B cell (primary cell): ENCODE measurements at regions not wholly inside any gene's neighbourhood (a gene's known extent, or its start where the extent isn't known, plus 50 kb on each side); places are given as distances from the start of the nearest gene placed in this dataset.

Source experiments
- EZH2 ChIP-seq: IDR thresholded peaks from 2 replicates; pipeline ENCODE4 v1.6.1; 2012; ENCODE audit warnings: borderline replicate concordance, low read depth, mild to moderate bottlenecking, moderate library complexity, low read length; ENCODE audit not compliant: insufficient read depth, poor library complexity, severe bottlenecking
- TF ChIP-seq, protein P1 (sequence below): fragments of 200-600 bp; IDR thresholded peaks from one replicate; pipeline ENCODE4 v1.8.0; 2022; ENCODE audit warnings: antibody characterized with exemption, mild to moderate bottlenecking

DNA sequence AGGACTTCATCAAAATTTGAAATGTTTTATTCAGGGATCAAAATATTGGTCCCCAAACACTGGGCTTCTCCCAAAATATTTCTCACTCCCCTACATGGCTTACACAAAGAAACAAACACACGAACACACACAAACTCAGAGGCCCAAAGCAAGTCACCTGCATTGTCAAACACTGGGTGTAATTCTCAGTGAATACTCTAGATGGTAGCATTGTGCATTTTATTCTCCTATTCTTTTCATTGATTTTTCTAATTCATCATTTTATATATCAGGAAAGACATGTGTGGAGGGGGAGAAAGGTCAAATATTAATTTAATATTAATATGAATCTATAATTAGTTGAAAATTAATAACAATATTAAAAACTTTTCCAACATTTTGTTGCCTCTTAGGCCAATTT, 72.3 kb upstream of the TNMD start:
- TF ChIP-seq, protein P1, sequence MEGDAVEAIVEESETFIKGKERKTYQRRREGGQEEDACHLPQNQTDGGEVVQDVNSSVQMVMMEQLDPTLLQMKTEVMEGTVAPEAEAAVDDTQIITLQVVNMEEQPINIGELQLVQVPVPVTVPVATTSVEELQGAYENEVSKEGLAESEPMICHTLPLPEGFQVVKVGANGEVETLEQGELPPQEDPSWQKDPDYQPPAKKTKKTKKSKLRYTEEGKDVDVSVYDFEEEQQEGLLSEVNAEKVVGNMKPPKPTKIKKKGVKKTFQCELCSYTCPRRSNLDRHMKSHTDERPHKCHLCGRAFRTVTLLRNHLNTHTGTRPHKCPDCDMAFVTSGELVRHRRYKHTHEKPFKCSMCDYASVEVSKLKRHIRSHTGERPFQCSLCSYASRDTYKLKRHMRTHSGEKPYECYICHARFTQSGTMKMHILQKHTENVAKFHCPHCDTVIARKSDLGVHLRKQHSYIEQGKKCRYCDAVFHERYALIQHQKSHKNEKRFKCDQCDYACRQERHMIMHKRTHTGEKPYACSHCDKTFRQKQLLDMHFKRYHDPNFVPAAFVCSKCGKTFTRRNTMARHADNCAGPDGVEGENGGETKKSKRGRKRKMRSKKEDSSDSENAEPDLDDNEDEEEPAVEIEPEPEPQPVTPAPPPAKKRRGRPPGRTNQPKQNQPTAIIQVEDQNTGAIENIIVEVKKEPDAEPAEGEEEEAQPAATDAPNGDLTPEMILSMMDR = peak; percentile 82
- TF ChIP-seq EZH2 = no peak
